ENCODE measurements at regions not wholly inside any gene's neighbourhood (a gene's known extent, or its start where the extent isn't known, plus 50 kb on each side); places are given as distances from the start of the nearest gene placed in this dataset.

- no peak for DNase-seq
Observed at GRCh38 chr4:33302321-33302720, 2582.2 kb downstream of the PCDH7 start.

- no peak for DNase-seq
Observed at GRCh38 chr4:33306131-33306530, 2586.0 kb downstream of the PCDH7 start.

- peak; percentile 0 to 25 (median 5) for DNase-seq
Observed at GRCh38 chr4:33316033-33316432, 2595.9 kb downstream of the PCDH7 start.

- DNase-seq = no peak
Observed at GRCh38 chr4:33316578-33316977, 2596.4 kb downstream of the PCDH7 start.

- DNase-seq = no peak
Observed at GRCh38 chr4:33323393-33323792, 2603.2 kb downstream of the PCDH7 start.

- DNase-seq = no peak
Observed at GRCh38 chr4:33334416-33334815, 2614.2 kb downstream of the PCDH7 start.

GRCh38 chr4:33339762-33340161 is 2619.6 kb downstream of the PCDH7 start:
- no peak for DNase-seq

GRCh38 chr4:33340168-33340567 is 2620.0 kb downstream of the PCDH7 start:
- no peak for DNase-seq

- no peak for DNase-seq
Observed at GRCh38 chr4:33349376-33349775, 2629.2 kb downstream of the PCDH7 start.

- DNase-seq = no peak
Observed at GRCh38 chr4:33357121-33357520, 2637.0 kb downstream of the PCDH7 start.

- no peak for DNase-seq
Observed at GRCh38 chr4:33369446-33369845, 2649.3 kb downstream of the PCDH7 start.

- no peak for DNase-seq
Observed at GRCh38 chr4:33381816-33382215, 2661.6 kb downstream of the PCDH7 start.

- no peak for DNase-seq
Observed at GRCh38 chr4:33386764-33387163, 2666.6 kb downstream of the PCDH7 start.

GRCh38 chr4:33390976-33391375 is 2670.8 kb downstream of the PCDH7 start:
- no peak for DNase-seq

- no peak for DNase-seq
Observed at GRCh38 chr4:33395731-33396485, 2675.7 kb downstream of the PCDH7 start.

GRCh38 chr4:33400504-33400903 is 2680.3 kb downstream of the PCDH7 start:
- DNase-seq = no peak

- no peak for DNase-seq
Observed at GRCh38 chr4:33407496-33407895, 2687.3 kb downstream of the PCDH7 start.

GRCh38 chr4:33411182-33411581 is 2691.0 kb downstream of the PCDH7 start:
- DNase-seq = peak in 2 of 3 donors; percentile 1 to 19

- DNase-seq = no peak
Observed at GRCh38 chr4:33421887-33422286, 2701.7 kb downstream of the PCDH7 start.

GRCh38 chr4:33422656-33423055 is 2702.5 kb downstream of the PCDH7 start:
- DNase-seq = no peak

- no peak for DNase-seq
Observed at GRCh38 chr4:33425936-33426335, 2705.8 kb downstream of the PCDH7 start.

GRCh38 chr4:33427676-33428075 is 2707.5 kb downstream of the PCDH7 start:
- no peak for DNase-seq

- DNase-seq = no peak
Observed at GRCh38 chr4:33429971-33430370, 2709.8 kb downstream of the PCDH7 start.

- DNase-seq = no peak
Observed at GRCh38 chr4:33437406-33437805, 2717.2 kb downstream of the PCDH7 start.

- DNase-seq = no peak
Observed at GRCh38 chr4:33446953-33447352, 2726.8 kb downstream of the PCDH7 start.

All from suppressor macrophage treated with lipopolysaccharide for 1 hour (primary cell).